H9 (cell line): ENCODE measurements at regions not wholly inside any gene's neighbourhood (a gene's known extent, or its start where the extent isn't known, plus 50 kb on each side); places are given as distances from the start of the nearest gene placed in this dataset.

Experiments
- DNase-seq: peaks from one replicate; pipeline ENCODE4 v3.0.0-alpha.2; 2017
- H2AFZ ChIP-seq: one replicate; pipeline ENCODE4 v1.6.1; 2013; ENCODE audit warnings: mild to moderate bottlenecking, low read length, control low read depth, moderate library complexity
- H2AK5ac ChIP-seq: 2 replicates; pipeline ENCODE4 v1.6.1; 2013; ENCODE audit warnings: low read length, control low read depth, mixed read lengths; ENCODE audit not compliant: insufficient read length
- H2BK120ac ChIP-seq: one replicate; pipeline ENCODE4 v1.6.1; 2013; ENCODE audit warnings: low read depth, mild to moderate bottlenecking, low read length, control low read depth, inconsistent platforms; ENCODE audit not compliant: poor library complexity, severe bottlenecking
- H2BK12ac ChIP-seq: 2 replicates; pipeline ENCODE4 v1.6.1; 2013; ENCODE audit warnings: low read length, control low read depth, mixed read lengths, low read depth; ENCODE audit not compliant: insufficient read length
- H2BK15ac ChIP-seq: 2 replicates; pipeline ENCODE4 v1.6.1; 2013; ENCODE audit warnings: low read depth, low read length, control low read depth
- H2BK20ac ChIP-seq: one replicate; pipeline ENCODE4 v1.6.1; 2013; ENCODE audit warnings: low read depth, mild to moderate bottlenecking, low read length, control low read depth, inconsistent platforms; ENCODE audit not compliant: poor library complexity, severe bottlenecking
- H2BK5ac ChIP-seq: 2 replicates; pipeline ENCODE4 v1.6.1; 2013; ENCODE audit warnings: low read length, control low read depth, mixed read lengths; ENCODE audit not compliant: insufficient read length
- H3K14ac ChIP-seq: 2 replicates; pipeline ENCODE4 v1.6.1; 2013; ENCODE audit warnings: low read length, control low read depth; ENCODE audit not compliant: insufficient read depth
- H3K18ac ChIP-seq: 2 replicates; pipeline ENCODE4 v1.6.1; 2013; ENCODE audit warnings: low read depth, mild to moderate bottlenecking, mixed read lengths, low read length, control low read depth; ENCODE audit not compliant: insufficient read length
- H3K23ac ChIP-seq: 2 replicates; pipeline ENCODE4 v1.6.1; 2013; ENCODE audit warnings: low read length, control low read depth, mixed read lengths, low read depth; ENCODE audit not compliant: insufficient read length
- H3K23me2 ChIP-seq: 2 replicates; pipeline ENCODE4 v1.6.1; 2013; ENCODE audit warnings: low read depth, mild to moderate bottlenecking, mixed read lengths, low read length, control low read depth; ENCODE audit not compliant: insufficient read length, poor library complexity, severe bottlenecking
- H3K27ac ChIP-seq: 2 replicates; pipeline ENCODE4 v1.5.1; 2013; ENCODE audit warnings: low read length, control low read depth, mixed read lengths, low read depth; ENCODE audit not compliant: insufficient read length
- H3K27me3 ChIP-seq: 2 replicates; pipeline ENCODE4 v1.6.1; 2013; ENCODE audit warnings: low read length, control low read depth, inconsistent platforms; ENCODE audit not compliant: insufficient read depth
- H3K4ac ChIP-seq: 2 replicates; pipeline ENCODE4 v1.6.1; 2013; ENCODE audit warnings: low read depth, mild to moderate bottlenecking, control low read depth, inconsistent platforms, low read length, moderate library complexity
- H3K4me1 ChIP-seq: 2 replicates; pipeline ENCODE4 v1.6.1; 2013; ENCODE audit warnings: low read length, control low read depth, inconsistent platforms; ENCODE audit not compliant: insufficient read depth
- H3K4me2 ChIP-seq: 2 replicates; pipeline ENCODE4 v1.6.1; 2013; ENCODE audit warnings: low read length, control low read depth, mixed read lengths; ENCODE audit not compliant: insufficient read length, insufficient read depth
- H3K56ac ChIP-seq: 2 replicates; pipeline ENCODE4 v1.6.1; 2013; ENCODE audit warnings: low read depth, mild to moderate bottlenecking, mixed read lengths, low read length, control low read depth; ENCODE audit not compliant: insufficient read length
- H3K79me1 ChIP-seq: 2 replicates; pipeline ENCODE4 v1.6.1; 2013; ENCODE audit warnings: low read depth, mild to moderate bottlenecking, moderate library complexity, low read length, control low read depth, inconsistent platforms; ENCODE audit not compliant: insufficient read depth, poor library complexity, severe bottlenecking
- H3K79me2 ChIP-seq: 2 replicates; pipeline ENCODE4 v1.6.1; 2013; ENCODE audit warnings: low read length, control low read depth, inconsistent platforms; ENCODE audit not compliant: insufficient read depth
- H3K9ac ChIP-seq: 2 replicates; pipeline ENCODE4 v1.6.1; 2013; ENCODE audit warnings: low read length, control low read depth, mixed read lengths; ENCODE audit not compliant: insufficient read length; ENCODE audit errors: extremely low read depth
- H3K9me3 ChIP-seq: one replicate; pipeline ENCODE4 v1.6.1; 2013; ENCODE audit warnings: low read depth, low read length, inconsistent platforms; ENCODE audit not compliant: control insufficient read depth
- H3T11ph ChIP-seq: one replicate; pipeline ENCODE4 v1.6.1; 2013; ENCODE audit warnings: mild to moderate bottlenecking, low read length, control low read depth, inconsistent platforms
- H4K20me1 ChIP-seq: one replicate; pipeline ENCODE4 v1.6.1; 2013; ENCODE audit not compliant: control insufficient read depth, insufficient read length, insufficient read depth
- H4K5ac ChIP-seq: 2 replicates; pipeline ENCODE4 v1.6.1; 2013; ENCODE audit warnings: low read depth, mild to moderate bottlenecking, mixed read lengths, low read length, control low read depth; ENCODE audit not compliant: insufficient read length
- H4K8ac ChIP-seq: replicated peaks from 2 replicates; pipeline ENCODE4 v1.6.1; 2013; ENCODE audit warnings: low read length, control low read depth, mixed read lengths, low read depth; ENCODE audit not compliant: insufficient read length
- H4K91ac ChIP-seq: 2 replicates; pipeline ENCODE4 v1.6.1; 2013; ENCODE audit warnings: low read depth, mild to moderate bottlenecking, moderate library complexity, mixed read lengths, low read length, control low read depth; ENCODE audit not compliant: insufficient read length
- H3K27ac Mint-ChIP-seq, 3 experiments: 2 replicates in 2 of 3; 3 replicates in 1 of 3; pipeline ENCODE4 v1.8.0; 2020 to 2021; ENCODE audit warnings: mixed read lengths in 3 of 3, mild to moderate bottlenecking in 1 of 3, moderate library complexity in 1 of 3
- H3K27me3 Mint-ChIP-seq: 2 replicates; pipeline ENCODE4 v1.8.0; 2021; ENCODE audit warnings: low read depth, mild to moderate bottlenecking, moderate library complexity, mixed read lengths
- H3K36me3 Mint-ChIP-seq, 3 experiments: 2 replicates in 2 of 3; 3 replicates in 1 of 3; pipeline ENCODE4 v1.8.0; 2020 to 2021; ENCODE audit warnings: low read depth in 3 of 3, mixed read lengths in 3 of 3; ENCODE audit not compliant: insufficient read depth in 1 of 3
- H3K4me1 Mint-ChIP-seq, 2 experiments: 2 replicates each; pipeline ENCODE4 v1.8.0; 2020; ENCODE audit warnings: mixed read lengths in 2 of 2
- H3K4me3 Mint-ChIP-seq, 2 experiments: 2 replicates in 1 of 2; 3 replicates in 1 of 2; pipeline ENCODE4 v1.8.0; 2020 to 2021; ENCODE audit warnings: mild to moderate bottlenecking in 2 of 2, mixed read lengths in 2 of 2, moderate library complexity in 1 of 2
- H3K9me3 Mint-ChIP-seq, 2 experiments: 2 replicates in 1 of 2; 3 replicates in 1 of 2; pipeline ENCODE4 v1.8.0; 2020; ENCODE audit warnings: mild to moderate bottlenecking in 2 of 2, mixed read lengths in 2 of 2, moderate library complexity in 1 of 2
- CTCF ChIP-seq: fragments of 200-600 bp; sonication (generic); conservative IDR thresholded peaks from 3 replicates; pipeline ENCODE4 v1.8.0; 2021; ENCODE audit warnings: antibody characterized with exemption, mild to moderate bottlenecking
- WGBS: extraction: QIAGEN DNeasy Blood & Tissue Kit; methylation state at CpG from one replicate; pipeline ENCODE4 v1.1.7; 2013; ENCODE audit warnings: missing lambda C conversion rate, low lambda C conversion rate, mixed read lengths; ENCODE audit not compliant: insufficient read length; ENCODE audit errors: extremely low coverage; 5-methylcytosine and 5-hydroxymethylcytosine counted together

GRCh38 chr5:92527311-92528078 is 1053.5 kb downstream of the NR2F1-AS1 start:
- H3K9me3 ChIP-seq = no peaks in the 10 kb centered on the region
- H3K23me2 ChIP-seq = no peaks in the 10 kb centered on the region
- no peak overlapping the region for H2BK5ac ChIP-seq
- no peak overlapping the region for H2BK12ac ChIP-seq
- no peaks in the 10 kb centered on the region for H3K27me3 ChIP-seq
- H3K4me1 ChIP-seq = no peaks in the 10 kb centered on the region
- H3K4me2 ChIP-seq = no peak overlapping the region
- H3K9ac ChIP-seq = no peak overlapping the region
- H3K79me2 ChIP-seq = no peaks in the 10 kb centered on the region
- H3K4me3 Mint-ChIP-seq = no peak overlapping the region
- no peak overlapping the region for H3K14ac ChIP-seq
- H3K36me3 Mint-ChIP-seq = no peaks in the 10 kb centered on the region
- H2AK5ac ChIP-seq = no peak overlapping the region
- H3K9me3 Mint-ChIP-seq = no peaks in the 10 kb centered on the region
- no peaks in the 10 kb centered on the region for H3K4me1 Mint-ChIP-seq
- H3T11ph ChIP-seq = no peak overlapping the region
- no peak overlapping the region for H2BK120ac ChIP-seq
- no peak overlapping the region for H4K91ac ChIP-seq
- H3K56ac ChIP-seq = no peak overlapping the region
- H3K79me1 ChIP-seq = no peaks in the 10 kb centered on the region
- no peak overlapping the region for H2BK15ac ChIP-seq
- no CpG with 5 or more reads among the region's 4 CpGs for WGBS
- no peak overlapping the region for H4K8ac ChIP-seq
- no peak for TF ChIP-seq CTCF
- no peak overlapping the region for H3K18ac ChIP-seq
- H3K27me3 Mint-ChIP-seq = no peaks in the 10 kb centered on the region
- H3K27ac ChIP-seq = no peak overlapping the region
- H2AFZ ChIP-seq = no peak overlapping the region
- H3K23ac ChIP-seq = no peak overlapping the region
- no peak overlapping the region for H3K4ac ChIP-seq
- no peak overlapping the region for H2BK20ac ChIP-seq
- H4K5ac ChIP-seq = no peak overlapping the region
- no peak overlapping the region for H3K27ac Mint-ChIP-seq
- no peak for DNase-seq
- no peaks in the 10 kb centered on the region for H4K20me1 ChIP-seq
